ENCODE measurements at regions not wholly inside any gene's neighbourhood (a gene's known extent, or its start where the extent isn't known, plus 50 kb on each side); places are given as distances from the start of the nearest gene placed in this dataset.

GRCh38 chr7:68258609-68259008 is 1262.0 kb downstream of the TYW1 start:
- TF ChIP-seq CTCF (IDR thresholded peaks at IDR 0.05) = no peak
- TF ChIP-seq POLR2A (IDR thresholded peaks at IDR 0.05) = no peak
